ENCODE measurements at regions not wholly inside any gene's neighbourhood (a gene's known extent, or its start where the extent isn't known, plus 50 kb on each side); places are given as distances from the start of the nearest gene placed in this dataset.

DNA sequence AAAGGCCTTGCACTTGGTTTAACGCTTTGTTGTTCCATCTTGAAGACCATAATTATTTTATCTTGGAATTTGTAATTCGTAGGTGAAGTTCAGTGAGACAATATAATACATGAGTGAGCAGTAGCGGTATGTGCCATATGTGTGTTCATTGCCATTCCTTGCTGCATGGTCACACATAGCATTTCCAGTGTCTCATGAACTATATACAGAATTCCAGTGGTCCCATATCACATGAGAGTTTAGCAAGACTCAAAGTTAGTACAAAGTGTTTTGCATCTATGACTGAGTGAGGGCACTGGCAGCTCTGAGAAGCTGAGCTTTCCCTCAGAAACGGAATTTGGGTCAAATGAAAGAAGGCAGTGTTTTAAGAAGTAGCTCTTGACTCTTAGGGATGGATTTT is 359.8 kb downstream of the FOXG1 start:
- TF ChIP-seq CREM (CRISPR knock-in tag; IDR thresholded peaks at IDR 0.05) (no peak), GTF2I (CRISPR knock-in tag; conservative IDR thresholded peaks at IDR 0.05) (no peak), TEAD4 (CRISPR knock-in tag; IDR thresholded peaks at IDR 0.05) (no peak), CTCF (IDR thresholded peaks at IDR 0.05) (no peak), RORB (CRISPR knock-in tag; IDR thresholded peaks at IDR 0.05) (no peak), PRRX2 (CRISPR knock-in tag; IDR thresholded peaks at IDR 0.05) (no peak), ZNF138 (CRISPR knock-in tag; conservative IDR thresholded peaks at IDR 0.05) (no peak), ATF1 (CRISPR knock-in tag; IDR thresholded peaks at IDR 0.05) (no peak), MLX (CRISPR knock-in tag; IDR thresholded peaks at IDR 0.05) (no peak), MAX (CRISPR knock-in tag; IDR thresholded peaks at IDR 0.05) (no peak), ELF4 (CRISPR knock-in tag; IDR thresholded peaks at IDR 0.05; ENCODE audit: low read depth) (no peak), FOXK1 (CRISPR knock-in tag; IDR thresholded peaks at IDR 0.05) (no peak), IRF2 (CRISPR knock-in tag; IDR thresholded peaks at IDR 0.05; ENCODE audit: borderline replicate concordance, low read depth) (no peak), GRHL2 (CRISPR knock-in tag; IDR thresholded peaks at IDR 0.05; ENCODE audit: insufficient replicate concordance, severe bottlenecking) (no peak)
- TF ChIP-seq, protein P1, sequence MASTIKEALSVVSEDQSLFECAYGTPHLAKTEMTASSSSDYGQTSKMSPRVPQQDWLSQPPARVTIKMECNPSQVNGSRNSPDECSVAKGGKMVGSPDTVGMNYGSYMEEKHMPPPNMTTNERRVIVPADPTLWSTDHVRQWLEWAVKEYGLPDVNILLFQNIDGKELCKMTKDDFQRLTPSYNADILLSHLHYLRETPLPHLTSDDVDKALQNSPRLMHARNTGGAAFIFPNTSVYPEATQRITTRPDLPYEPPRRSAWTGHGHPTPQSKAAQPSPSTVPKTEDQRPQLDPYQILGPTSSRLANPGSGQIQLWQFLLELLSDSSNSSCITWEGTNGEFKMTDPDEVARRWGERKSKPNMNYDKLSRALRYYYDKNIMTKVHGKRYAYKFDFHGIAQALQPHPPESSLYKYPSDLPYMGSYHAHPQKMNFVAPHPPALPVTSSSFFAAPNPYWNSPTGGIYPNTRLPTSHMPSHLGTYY (CRISPR knock-in tag; IDR thresholded peaks at IDR 0.05): no peak
- TF ChIP-seq, protein P2, sequence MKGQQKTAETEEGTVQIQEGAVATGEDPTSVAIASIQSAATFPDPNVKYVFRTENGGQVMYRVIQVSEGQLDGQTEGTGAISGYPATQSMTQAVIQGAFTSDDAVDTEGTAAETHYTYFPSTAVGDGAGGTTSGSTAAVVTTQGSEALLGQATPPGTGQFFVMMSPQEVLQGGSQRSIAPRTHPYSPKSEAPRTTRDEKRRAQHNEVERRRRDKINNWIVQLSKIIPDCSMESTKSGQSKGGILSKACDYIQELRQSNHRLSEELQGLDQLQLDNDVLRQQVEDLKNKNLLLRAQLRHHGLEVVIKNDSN (CRISPR knock-in tag; IDR thresholded peaks at IDR 0.05): no peak
- TF ChIP-seq, protein P3, sequence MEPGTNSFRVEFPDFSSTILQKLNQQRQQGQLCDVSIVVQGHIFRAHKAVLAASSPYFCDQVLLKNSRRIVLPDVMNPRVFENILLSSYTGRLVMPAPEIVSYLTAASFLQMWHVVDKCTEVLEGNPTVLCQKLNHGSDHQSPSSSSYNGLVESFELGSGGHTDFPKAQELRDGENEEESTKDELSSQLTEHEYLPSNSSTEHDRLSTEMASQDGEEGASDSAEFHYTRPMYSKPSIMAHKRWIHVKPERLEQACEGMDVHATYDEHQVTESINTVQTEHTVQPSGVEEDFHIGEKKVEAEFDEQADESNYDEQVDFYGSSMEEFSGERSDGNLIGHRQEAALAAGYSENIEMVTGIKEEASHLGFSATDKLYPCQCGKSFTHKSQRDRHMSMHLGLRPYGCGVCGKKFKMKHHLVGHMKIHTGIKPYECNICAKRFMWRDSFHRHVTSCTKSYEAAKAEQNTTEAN (CRISPR knock-in tag; IDR thresholded peaks at IDR 0.05): no peak
- TF ChIP-seq, protein P4, sequence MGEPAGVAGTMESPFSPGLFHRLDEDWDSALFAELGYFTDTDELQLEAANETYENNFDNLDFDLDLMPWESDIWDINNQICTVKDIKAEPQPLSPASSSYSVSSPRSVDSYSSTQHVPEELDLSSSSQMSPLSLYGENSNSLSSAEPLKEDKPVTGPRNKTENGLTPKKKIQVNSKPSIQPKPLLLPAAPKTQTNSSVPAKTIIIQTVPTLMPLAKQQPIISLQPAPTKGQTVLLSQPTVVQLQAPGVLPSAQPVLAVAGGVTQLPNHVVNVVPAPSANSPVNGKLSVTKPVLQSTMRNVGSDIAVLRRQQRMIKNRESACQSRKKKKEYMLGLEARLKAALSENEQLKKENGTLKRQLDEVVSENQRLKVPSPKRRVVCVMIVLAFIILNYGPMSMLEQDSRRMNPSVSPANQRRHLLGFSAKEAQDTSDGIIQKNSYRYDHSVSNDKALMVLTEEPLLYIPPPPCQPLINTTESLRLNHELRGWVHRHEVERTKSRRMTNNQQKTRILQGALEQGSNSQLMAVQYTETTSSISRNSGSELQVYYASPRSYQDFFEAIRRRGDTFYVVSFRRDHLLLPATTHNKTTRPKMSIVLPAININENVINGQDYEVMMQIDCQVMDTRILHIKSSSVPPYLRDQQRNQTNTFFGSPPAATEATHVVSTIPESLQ (CRISPR knock-in tag; IDR thresholded peaks at IDR 0.05): no peak
- TF ChIP-seq, protein P5, sequence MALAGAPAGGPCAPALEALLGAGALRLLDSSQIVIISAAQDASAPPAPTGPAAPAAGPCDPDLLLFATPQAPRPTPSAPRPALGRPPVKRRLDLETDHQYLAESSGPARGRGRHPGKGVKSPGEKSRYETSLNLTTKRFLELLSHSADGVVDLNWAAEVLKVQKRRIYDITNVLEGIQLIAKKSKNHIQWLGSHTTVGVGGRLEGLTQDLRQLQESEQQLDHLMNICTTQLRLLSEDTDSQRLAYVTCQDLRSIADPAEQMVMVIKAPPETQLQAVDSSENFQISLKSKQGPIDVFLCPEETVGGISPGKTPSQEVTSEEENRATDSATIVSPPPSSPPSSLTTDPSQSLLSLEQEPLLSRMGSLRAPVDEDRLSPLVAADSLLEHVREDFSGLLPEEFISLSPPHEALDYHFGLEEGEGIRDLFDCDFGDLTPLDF (CRISPR knock-in tag; IDR thresholded peaks at IDR 0.05): no peak
- CTCF ChIA-PET: no interaction called here
- no peaks in the 10 kb centered on the region for H3K27me3 Mint-ChIP-seq (ENCODE audit: low read depth)

More for the DNA sequence above, 359.8 kb downstream of the FOXG1 start:
- DNase-seq (ENCODE audit: low spot score) (no peak), ATAC-seq (no peak)
- no peaks in the 10 kb centered on the region for H3K36me3 Mint-ChIP-seq
- POLR2A ChIA-PET: no interaction called here
- no peak overlapping the region for H3K27ac Mint-ChIP-seq
- H3K9me3 Mint-ChIP-seq: peaks cover 5% of the 10 kb centered on the region; the same call in 1 of the 2 replicates
- H3K4me1 Mint-ChIP-seq: no peaks in the 10 kb centered on the region
- H3K4me3 Mint-ChIP-seq: no peak overlapping the region

Data from WTC11 (cell line).